Keratinocyte (primary cell): ENCODE measurements at regions not wholly inside any gene's neighbourhood (a gene's known extent, or its start where the extent isn't known, plus 50 kb on each side); places are given as distances from the start of the nearest gene placed in this dataset.

Experiments
- DNase-seq: peaks from one replicate; pipeline ENCODE4 v3.0.0-alpha.2; 2011; ENCODE audit warnings: low read depth, missing footprints, low spot score
- FAIRE-seq: peaks from 2 replicates; lab custom pipeline; 2011; peaks lifted over from hg19 to GRCh38; lab: Jason Lieb, UNC
- H2AFZ ChIP-seq: 2 replicates; pipeline ENCODE4 v1.6.0; 2012; ENCODE audit warnings: low read length, control low read depth, inconsistent platforms; ENCODE audit not compliant: control insufficient read depth
- H3K27ac ChIP-seq: 2 replicates; pipeline ENCODE4 v1.5.1; 2011; ENCODE audit warnings: low read length; ENCODE audit not compliant: control insufficient read depth, insufficient read depth
- H3K27me3 ChIP-seq: 3 replicates; pipeline ENCODE4 v1.6.0; 2011; ENCODE audit warnings: low read length; ENCODE audit not compliant: control insufficient read depth, insufficient read depth; ENCODE audit errors: extremely low read depth
- H3K36me3 ChIP-seq, 2 experiments: 2 replicates in 1 of 2; 3 replicates in 1 of 2; pipeline ENCODE4 v1.5.1; 2011; ENCODE audit warnings: low read length in 2 of 2, mild to moderate bottlenecking in 1 of 2; ENCODE audit not compliant: control insufficient read depth in 2 of 2, insufficient read depth in 2 of 2; ENCODE audit errors: extremely low read depth in 1 of 2
- H3K4me1 ChIP-seq: 3 replicates; pipeline ENCODE4 v1.5.1; 2011; ENCODE audit warnings: low read length; ENCODE audit not compliant: control insufficient read depth, insufficient read depth; ENCODE audit errors: extremely low read depth
- H3K4me2 ChIP-seq: 3 replicates; pipeline ENCODE4 v1.6.0; 2011; ENCODE audit warnings: low read depth, low read length; ENCODE audit not compliant: control insufficient read depth, insufficient read depth; ENCODE audit errors: extremely low read depth
- H3K4me3 ChIP-seq, 3 experiments: fragments of 200-600 bp in 1 of 3; sonication (generic) in 1 of 3; 2 replicates in 2 of 3; 3 replicates in 1 of 3; pipeline ENCODE4 v1.5.1; 2011 to 2016; ENCODE audit warnings: low read length in 3 of 3, mild to moderate bottlenecking in 3 of 3, control low read depth in 2 of 3, inconsistent platforms in 1 of 3, low read depth in 1 of 3, mixed read lengths in 1 of 3, mixed run types in 1 of 3, moderate library complexity in 1 of 3; ENCODE audit not compliant: control insufficient read depth in 2 of 3, insufficient read depth in 2 of 3; ENCODE audit errors: extremely low read depth in 1 of 3
- H3K79me2 ChIP-seq: 2 replicates; pipeline ENCODE4 v1.6.0; 2012; ENCODE audit warnings: low read length; ENCODE audit not compliant: control insufficient read depth, insufficient read depth
- H3K9ac ChIP-seq: 3 replicates; pipeline ENCODE4 v1.6.0; 2011; ENCODE audit warnings: low read length; ENCODE audit not compliant: control insufficient read depth, insufficient read depth; ENCODE audit errors: extremely low read depth
- H3K9me1 ChIP-seq: 3 replicates; pipeline ENCODE4 v1.6.0; 2011; ENCODE audit warnings: low read length; ENCODE audit not compliant: control insufficient read depth, insufficient read depth; ENCODE audit errors: extremely low read depth
- H3K9me3 ChIP-seq: 2 replicates; pipeline ENCODE4 v1.5.1; 2012; ENCODE audit warnings: low read depth, low read length; ENCODE audit not compliant: control insufficient read depth
- H4K20me1 ChIP-seq: 3 replicates; pipeline ENCODE4 v1.6.0; 2011; ENCODE audit warnings: low read length; ENCODE audit not compliant: control insufficient read depth, insufficient read depth; ENCODE audit errors: extremely low read depth
- EZH2 ChIP-seq: IDR thresholded peaks from one replicate; pipeline ENCODE4 v1.6.1; 2012; ENCODE audit warnings: inconsistent platforms, mild to moderate bottlenecking, low read length, moderate library complexity
- dilution Hi-C: fragments of 300-500 bp; cut with MboI; formaldehyde crosslinking; loops from one replicate; pipeline ENCODE4 v1.7.0; 2020; ENCODE audit warnings: low sequenced_read_pairs; ENCODE audit not compliant: extremely low pct_ligation_motif_present
- TF ChIP-seq, protein P1 (sequence below), 3 experiments: IDR thresholded peaks in 1 of 3; conservative IDR thresholded peaks in 1 of 3; optimal IDR thresholded peaks in 1 of 3; 2 replicates in 2 of 3; 3 replicates in 1 of 3; pipeline versions ENCODE3 to v1.5.1; 2011; ENCODE audit warnings: low read length in 3 of 3, mild to moderate bottlenecking in 3 of 3, moderate library complexity in 2 of 3, control low read depth in 1 of 3, inconsistent platforms in 1 of 3; ENCODE audit not compliant: insufficient read depth in 2 of 3; ENCODE audit errors: extremely low read depth in 1 of 3

DNA sequence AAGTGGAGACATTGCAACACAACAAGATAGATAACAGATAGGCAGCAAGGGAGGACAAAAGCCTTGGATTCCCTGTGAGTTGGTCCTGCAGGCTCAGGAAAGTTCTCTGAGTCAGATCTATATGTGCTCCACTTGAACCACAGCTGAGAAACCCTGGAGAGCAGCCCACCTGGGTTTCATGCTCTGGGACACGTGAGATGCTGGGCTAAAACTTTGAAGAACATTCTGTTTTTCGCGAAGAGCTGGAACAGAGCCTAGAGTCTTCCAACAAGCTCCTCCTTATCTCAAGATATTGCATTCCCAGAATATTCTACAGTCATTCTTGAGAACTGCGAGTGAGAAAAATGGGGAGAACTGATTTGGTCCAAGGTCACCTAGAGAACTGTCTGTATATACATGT, 583.0 kb upstream of the ROBO1 start:
- H3K36me3 ChIP-seq, result no peaks in the 10 kb centered on the region
- DNase-seq (no peak), FAIRE-seq (no peak)
- H4K20me1 ChIP-seq, result no peaks in the 10 kb centered on the region
- H3K9me3 ChIP-seq, result no peaks in the 10 kb centered on the region
- no peaks in the 10 kb centered on the region for H3K9me1 ChIP-seq
- no peak overlapping the region for H3K27ac ChIP-seq
- H3K9ac ChIP-seq, result no peak overlapping the region
- no peak for TF ChIP-seq EZH2
- TF ChIP-seq, protein P1, sequence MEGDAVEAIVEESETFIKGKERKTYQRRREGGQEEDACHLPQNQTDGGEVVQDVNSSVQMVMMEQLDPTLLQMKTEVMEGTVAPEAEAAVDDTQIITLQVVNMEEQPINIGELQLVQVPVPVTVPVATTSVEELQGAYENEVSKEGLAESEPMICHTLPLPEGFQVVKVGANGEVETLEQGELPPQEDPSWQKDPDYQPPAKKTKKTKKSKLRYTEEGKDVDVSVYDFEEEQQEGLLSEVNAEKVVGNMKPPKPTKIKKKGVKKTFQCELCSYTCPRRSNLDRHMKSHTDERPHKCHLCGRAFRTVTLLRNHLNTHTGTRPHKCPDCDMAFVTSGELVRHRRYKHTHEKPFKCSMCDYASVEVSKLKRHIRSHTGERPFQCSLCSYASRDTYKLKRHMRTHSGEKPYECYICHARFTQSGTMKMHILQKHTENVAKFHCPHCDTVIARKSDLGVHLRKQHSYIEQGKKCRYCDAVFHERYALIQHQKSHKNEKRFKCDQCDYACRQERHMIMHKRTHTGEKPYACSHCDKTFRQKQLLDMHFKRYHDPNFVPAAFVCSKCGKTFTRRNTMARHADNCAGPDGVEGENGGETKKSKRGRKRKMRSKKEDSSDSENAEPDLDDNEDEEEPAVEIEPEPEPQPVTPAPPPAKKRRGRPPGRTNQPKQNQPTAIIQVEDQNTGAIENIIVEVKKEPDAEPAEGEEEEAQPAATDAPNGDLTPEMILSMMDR (optimal IDR thresholded peaks at IDR 0.05 in 1 of 3, IDR thresholded peaks at IDR 0.05 in 1 of 3, conservative IDR thresholded peaks at IDR 0.05 in 1 of 3; ENCODE audit: extremely low read depth in 1 of 3, insufficient read depth in 2 of 3, low read length in 3 of 3), result no peak
- dilution Hi-C loops, result no loop called here
- no peak overlapping the region for H2AFZ ChIP-seq
- H3K4me2 ChIP-seq, result no peak overlapping the region
- no peaks in the 10 kb centered on the region for H3K79me2 ChIP-seq
- H3K27me3 ChIP-seq, result no peaks in the 10 kb centered on the region
- no peaks in the 10 kb centered on the region for H3K4me1 ChIP-seq
- no peak overlapping the region for H3K4me3 ChIP-seq

DNA sequence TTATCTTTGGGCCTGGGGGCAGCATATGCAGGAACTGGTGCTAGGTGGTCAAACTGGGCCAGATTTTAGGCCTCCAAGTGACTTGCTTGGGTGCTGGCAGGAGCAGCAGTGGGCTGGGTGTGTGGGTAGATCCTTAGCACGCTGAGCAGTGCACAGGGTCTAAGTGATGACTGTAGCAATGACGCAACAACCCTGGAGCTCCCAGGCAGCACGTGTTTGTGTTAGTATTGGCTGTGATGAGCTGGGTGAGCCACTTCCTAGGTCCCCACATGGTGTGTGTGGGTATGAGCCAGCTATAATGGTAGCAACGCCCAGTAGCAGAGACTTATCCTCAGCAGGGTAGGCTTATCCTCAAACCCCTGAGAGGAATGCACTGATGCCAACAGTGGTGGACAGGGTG, 570.6 kb upstream of the ROBO1 start:
- no peaks in the 10 kb centered on the region for H3K27me3 ChIP-seq
- no peaks in the 10 kb centered on the region for H4K20me1 ChIP-seq
- no peaks in the 10 kb centered on the region for H3K9me3 ChIP-seq
- H3K36me3 ChIP-seq, result no peaks in the 10 kb centered on the region
- FAIRE-seq (no peak), DNase-seq (no peak)
- dilution Hi-C loops, result no loop called here
- H3K4me3 ChIP-seq, result no peak overlapping the region
- H3K79me2 ChIP-seq, result no peaks in the 10 kb centered on the region
- no peak overlapping the region for H3K27ac ChIP-seq
- TF ChIP-seq, protein P1 (optimal IDR thresholded peaks at IDR 0.05 in 1 of 3, IDR thresholded peaks at IDR 0.05 in 1 of 3, conservative IDR thresholded peaks at IDR 0.05 in 1 of 3; ENCODE audit: extremely low read depth in 1 of 3, insufficient read depth in 2 of 3, low read length in 3 of 3), result no peak
- no peak for TF ChIP-seq EZH2
- no peaks in the 10 kb centered on the region for H3K4me1 ChIP-seq
- no peak overlapping the region for H3K4me2 ChIP-seq
- H3K9ac ChIP-seq, result no peak overlapping the region
- no peaks in the 10 kb centered on the region for H3K9me1 ChIP-seq
- H2AFZ ChIP-seq, result no peak overlapping the region
